DMS 273 (cell line): ENCODE measurements at regions not wholly inside any gene's neighbourhood (a gene's known extent, or its start where the extent isn't known, plus 50 kb on each side); places are given as distances from the start of the nearest gene placed in this dataset.

Experiments
- DNase-seq: peaks from one replicate; lab custom pipeline; 2025; ENCODE audit not compliant: unreplicated experiment; lab: John Stamatoyannopoulos, UW

- no peak for DNase-seq
Observed at GRCh38 chr3:127133971-127134370, 59.0 kb upstream of the PRR23E start.

GRCh38 chr3:127134466-127134865 is 58.5 kb upstream of the PRR23E start:
- no peak for DNase-seq

DNA sequence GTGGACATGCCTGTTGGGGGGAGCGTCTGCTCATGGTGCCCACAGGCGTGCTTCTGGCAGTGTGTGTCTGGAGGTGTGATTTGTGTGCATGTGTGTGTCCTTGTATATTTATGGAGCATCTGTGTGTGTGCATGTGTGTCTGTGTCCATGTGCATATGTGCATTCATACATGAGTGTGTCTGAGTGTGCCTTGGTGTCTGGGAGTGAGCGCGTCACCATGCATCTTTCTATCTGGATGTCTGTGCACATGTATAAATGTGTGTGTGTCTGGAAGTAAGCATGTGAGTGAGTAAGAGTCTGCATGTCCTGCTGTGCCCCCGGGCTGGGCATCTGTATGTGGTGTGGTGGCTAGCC is 58.1 kb upstream of the PRR23E start:
- DNase-seq = no peak

DNA sequence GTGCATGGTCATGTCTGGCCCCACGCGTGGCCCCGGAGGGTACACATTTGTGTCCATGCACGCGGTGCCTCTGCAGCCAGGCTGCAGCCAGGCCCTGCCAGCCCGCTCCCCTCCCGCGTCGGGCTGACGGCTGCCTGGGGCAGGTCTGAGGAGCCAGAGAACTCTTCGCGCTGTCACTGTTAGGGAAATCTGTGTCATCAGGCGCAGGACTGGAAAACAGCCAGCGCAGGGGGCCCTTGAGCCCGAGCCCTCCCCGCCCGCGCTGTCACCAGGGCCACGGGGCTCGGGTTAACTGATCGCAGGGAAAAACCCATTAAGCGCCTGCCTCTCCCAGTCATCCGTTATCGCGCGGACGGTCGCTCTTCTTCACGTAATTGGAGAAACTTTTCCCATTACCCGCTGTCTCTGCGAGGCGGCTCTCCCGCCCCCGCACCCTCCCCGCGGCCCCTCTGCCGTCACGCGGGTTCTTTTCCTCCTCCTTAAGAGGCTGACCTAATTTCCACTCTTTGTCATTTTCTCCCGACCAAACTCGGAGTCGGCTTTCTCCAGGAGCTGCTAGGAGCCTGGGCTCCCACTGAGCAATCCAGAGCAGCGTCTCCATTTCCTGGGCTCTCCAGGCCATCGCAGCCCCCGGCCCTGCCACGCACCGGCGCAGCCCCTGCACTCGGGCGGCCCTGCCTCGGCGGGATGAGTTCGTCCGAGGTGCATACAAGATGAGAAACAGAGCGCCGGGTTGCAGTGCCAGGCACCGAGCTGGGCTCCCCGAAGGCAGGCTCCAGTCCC is 57.5 kb upstream of the PRR23E start:
- no peak for DNase-seq

DNA sequence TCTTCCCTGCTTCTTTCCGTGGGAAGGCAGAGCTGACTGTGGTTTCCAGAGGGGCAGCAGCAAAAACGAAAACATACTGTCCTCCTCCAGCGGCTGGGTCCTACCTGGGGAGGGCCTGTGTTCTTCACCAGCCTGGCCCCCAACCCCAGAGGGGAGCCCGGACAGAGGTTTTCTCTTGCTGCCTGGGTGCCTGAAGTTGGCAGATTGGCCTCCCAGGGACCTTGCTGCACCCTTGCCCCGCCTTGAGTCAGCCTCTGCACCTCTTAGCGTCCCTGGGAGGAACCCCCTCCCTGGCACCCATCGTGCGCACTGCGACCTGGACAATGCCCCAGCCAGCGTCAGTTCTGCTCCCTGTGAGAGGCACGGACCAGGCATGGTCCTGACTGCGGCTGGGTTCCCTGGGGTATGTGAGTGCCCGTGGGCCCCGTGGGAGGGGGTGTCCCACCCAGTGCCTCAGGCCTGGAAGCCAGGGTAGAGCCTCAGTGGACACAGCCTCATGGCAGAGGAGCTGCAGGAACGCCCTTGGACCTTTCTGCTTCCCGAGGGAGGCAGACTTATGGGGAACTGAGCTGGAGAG is 56.8 kb upstream of the PRR23E start:
- DNase-seq = no peak

GRCh38 chr3:127136706-127137105 is 56.2 kb upstream of the PRR23E start:
- no peak for DNase-seq

DNA sequence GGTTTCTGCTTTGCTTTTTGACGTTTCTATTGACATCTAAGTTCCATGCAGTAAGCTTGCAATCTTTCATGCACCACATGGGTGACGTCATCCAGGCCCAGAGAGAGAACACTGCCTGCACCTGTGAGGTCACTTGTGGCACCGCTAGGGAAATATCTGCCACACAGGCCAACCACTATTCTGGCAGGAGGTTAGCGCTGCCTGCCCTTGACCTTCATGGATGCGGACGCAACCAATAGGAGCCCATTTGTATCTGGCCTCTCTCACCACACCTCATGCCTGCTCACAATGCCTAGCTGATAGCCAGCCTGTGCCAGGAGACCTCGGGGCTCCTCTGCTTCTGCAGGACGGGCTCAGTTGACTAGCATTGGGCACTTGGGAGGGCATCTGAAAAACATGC is 55.8 kb upstream of the PRR23E start:
- DNase-seq = no peak

DNA sequence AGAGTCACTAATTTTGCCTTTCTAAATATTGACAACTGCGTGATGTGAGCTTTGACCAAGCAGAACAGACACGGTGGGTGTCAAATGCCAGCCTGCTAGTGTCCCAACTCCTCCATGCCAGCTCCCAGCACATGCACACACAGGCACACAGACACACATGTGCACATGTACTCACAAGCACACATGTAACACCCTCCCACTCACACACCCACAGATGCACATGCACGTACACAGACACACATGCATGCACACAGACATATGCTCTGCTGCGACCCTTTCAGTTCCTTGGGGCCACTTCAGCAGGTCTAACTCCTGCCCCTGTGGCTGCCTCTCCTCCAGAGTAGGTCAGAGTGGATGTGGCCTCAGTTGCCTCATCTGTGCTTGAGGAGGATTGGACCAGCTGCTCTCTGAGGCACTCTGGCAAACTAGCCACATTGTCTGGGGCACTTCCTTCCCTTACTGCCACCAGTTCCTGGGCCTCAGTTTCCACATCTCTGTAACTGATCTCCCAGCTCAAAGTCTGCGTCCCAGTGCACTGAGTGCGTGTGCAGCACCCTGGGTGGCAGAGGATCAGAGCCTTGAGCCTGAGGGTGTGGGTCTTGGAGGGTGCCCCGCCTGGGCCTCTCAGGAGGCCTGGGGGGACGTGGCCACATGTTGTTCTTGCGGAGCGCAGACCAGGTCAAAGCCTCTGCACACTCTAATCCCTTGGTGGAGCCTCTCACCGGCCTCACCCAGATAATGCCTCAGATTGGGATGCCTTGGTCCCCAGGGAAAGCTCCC is 55.0 kb upstream of the PRR23E start:
- no peak for DNase-seq

DNA sequence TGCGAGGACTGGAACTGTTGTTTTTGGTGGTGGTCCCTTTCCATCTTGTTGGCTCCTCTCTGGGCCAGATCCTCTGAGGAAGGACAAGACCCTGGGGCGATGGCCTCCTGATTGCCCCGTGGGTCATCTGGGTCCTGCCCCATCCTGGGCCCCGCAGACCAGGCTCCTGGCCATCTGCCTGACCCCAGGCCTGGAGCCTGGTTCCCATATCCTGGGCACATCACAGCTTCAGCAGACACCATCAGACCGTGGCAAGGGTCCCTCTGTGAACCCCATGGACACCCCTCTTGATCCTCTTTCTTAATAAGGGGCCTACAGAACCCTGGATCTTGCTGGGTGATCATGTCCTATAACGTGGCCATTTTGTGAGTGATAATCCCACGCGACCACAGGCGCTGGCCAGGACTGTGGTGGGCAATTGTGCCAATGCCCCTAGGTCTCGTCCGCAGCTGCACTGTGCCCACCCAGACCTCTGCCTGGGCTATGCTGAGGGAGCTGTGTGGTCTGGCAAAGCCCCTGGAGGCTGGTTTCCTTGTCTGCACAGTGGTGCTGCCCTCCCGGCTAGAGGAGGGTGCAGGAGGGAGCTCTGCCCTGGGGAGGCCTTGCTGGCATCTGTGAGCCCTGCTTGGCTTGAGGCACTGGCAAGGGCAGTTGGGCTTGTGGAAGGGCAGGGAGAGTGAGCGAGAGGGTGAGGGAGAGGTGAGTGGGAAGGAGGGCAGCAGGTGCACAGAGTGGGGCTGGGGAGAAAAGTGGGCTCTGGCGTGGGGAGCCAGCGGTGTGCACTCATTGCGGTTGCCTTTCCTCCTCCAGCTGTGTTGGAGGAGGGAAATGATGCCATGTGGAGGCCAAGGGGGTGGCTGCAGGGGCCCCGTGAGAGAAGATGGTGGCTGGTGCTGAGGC is 53.1 kb upstream of the PRR23E start:
- DNase-seq = no peak

DNA sequence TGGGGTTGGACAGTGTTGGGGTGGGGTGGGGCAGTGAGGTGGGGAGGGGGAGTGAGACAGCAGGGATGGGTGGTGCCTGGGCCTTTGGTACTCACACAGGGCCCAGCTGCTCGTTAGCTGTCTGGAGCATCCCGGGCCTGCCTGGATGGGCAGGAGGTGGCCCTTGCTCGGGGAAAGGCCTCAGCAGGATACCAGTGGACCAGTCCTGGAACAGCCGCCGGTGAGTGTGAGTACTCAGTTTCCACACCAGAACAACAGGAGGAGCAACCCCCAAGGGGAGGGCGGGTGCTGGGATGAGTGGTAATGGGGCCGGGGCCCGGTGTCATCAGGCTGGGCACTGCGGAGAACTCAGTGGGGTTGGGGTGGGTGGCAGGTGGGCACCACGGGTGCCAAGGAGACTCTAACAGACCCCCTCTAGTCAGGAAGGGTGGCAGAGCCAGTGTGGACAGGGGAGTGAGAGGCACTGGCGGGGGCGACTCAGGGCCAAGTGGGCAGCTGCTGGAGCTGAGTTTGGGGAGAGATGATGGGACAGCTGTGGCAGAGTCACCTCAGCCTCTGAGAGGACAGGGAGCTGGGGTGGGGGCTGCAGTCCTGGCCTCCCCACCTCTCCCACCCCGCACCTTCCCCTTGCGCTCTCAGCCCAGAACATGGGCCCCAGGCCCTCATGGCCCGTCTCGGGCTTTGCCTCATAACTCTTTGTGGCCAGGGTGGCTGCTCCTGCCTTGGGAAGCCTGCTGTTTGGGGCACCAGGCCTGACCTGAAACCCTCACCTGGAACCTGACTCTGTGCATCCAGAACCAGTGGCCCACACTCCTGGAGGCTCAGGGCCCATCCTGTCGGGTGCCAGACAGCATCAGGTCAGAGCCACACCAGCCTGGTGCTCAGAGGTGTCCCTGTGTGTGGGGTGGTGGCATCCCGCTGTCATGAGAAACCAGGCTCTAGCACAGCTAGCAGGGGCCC is 52.1 kb upstream of the PRR23E start:
- no peak for DNase-seq

DNA sequence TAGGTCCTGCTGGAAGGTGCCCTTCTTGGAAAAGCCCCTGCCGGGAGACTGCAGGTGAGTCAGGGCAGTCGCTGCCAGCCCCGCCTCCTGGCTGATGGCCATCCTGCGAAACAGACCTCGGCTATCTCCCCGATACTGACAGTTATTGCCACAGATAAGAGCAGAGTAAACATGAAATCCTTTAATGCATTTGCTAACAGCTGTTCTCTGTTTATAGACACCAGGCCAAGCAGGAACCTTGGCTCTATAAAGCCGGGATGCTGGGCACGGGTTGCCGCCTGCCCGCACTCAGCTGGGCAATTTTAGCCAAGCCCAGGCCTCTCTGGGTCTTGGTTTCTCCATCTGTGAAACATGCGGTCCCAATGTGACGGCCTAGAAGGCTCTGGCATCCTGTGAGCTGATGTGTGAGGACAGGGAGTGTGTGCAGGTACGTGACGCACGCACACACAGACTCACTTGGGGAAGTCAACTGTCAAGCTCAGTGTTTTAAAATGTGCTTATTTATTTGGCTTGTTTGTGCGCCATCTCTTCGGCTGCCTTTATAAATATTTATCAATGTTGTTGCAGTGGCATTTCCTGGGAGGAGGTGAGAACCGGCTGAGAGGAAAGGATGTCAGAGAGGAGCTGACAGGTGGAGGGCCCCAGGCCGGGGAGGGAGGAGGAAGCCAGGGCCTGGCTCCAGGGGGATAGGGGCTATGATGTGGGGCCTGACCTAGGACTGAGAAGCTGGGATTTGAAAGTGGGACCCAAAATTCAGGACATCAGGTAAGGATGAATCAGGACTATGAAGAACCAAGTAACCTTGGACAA is 50.8 kb upstream of the PRR23E start:
- DNase-seq = peak; percentile 86
